ENCODE measurements at regions not wholly inside any gene's neighbourhood (a gene's known extent, or its start where the extent isn't known, plus 50 kb on each side); places are given as distances from the start of the nearest gene placed in this dataset.

GRCh38 chr2:107693604-107694003 lies 133.1 kb upstream of the RGPD4 start:
- intact Hi-C loops (cut with DNase I) = no loop called here
- DNase-seq (ENCODE audit: low spot score in 2 of 2) = no peak
- Histone ChIP-seq H3K27me3 (no peaks in the 10 kb centered on the region), H3K4me1 (no peaks in the 10 kb centered on the region), H3K9me3 (no peaks in the 10 kb centered on the region), H3K36me3 (no peaks in the 10 kb centered on the region), H3K4me3 (no peak overlapping the region), H3K27ac (no peak overlapping the region)
- TF ChIP-seq CTCF (IDR thresholded peaks at IDR 0.05) = no peak

DNA sequence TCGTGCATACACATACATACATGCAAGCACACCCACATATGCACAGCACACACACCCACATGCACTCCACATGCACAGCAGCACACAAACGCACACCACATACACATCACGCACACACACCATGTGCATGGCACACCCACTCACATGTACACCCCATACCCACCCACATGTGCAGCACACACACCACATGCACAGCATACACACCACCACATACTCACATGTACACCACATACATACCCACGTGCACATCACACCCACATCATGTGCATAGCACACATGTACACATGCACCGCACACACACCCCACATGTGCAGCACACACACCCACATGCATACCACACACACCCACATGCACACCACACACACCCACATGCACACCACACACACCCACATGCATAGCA lies 132.0 kb upstream of the RGPD4 start:
- no peak for TF ChIP-seq CTCF (IDR thresholded peaks at IDR 0.05)
- intact Hi-C loops (cut with DNase I) = no loop called here
- Histone ChIP-seq H3K9me3 (no peaks in the 10 kb centered on the region), H3K36me3 (no peaks in the 10 kb centered on the region), H3K4me3 (no peak overlapping the region), H3K27me3 (no peaks in the 10 kb centered on the region), H3K27ac (no peak overlapping the region), H3K4me1 (no peaks in the 10 kb centered on the region)
- no peak for DNase-seq (ENCODE audit: low spot score in 2 of 2)

DNA sequence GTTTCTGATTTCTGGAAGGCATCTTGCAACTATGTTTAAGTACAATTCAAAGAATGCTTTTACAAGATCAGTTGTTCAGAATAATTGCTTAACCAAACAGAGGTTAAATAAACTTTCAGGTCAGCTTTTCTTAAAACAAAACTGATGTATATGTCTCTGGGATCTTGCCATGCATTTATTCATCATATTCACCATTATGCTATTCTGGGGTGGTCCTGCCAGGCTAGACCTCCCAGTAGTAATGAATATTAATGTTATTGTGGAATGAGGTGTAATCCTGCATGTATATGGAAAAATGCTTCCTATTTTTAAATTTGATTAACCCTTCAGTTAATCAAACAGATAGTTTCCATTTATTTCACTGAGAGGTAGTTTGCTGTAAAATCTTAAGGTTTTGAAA lies 129.3 kb upstream of the RGPD4 start:
- no peak for TF ChIP-seq CTCF (IDR thresholded peaks at IDR 0.05)
- intact Hi-C loops (cut with DNase I) = no loop called here
- Histone ChIP-seq H3K27ac (no peak overlapping the region), H3K36me3 (no peaks in the 10 kb centered on the region), H3K27me3 (no peaks in the 10 kb centered on the region), H3K4me3 (no peak overlapping the region), H3K4me1 (no peaks in the 10 kb centered on the region), H3K9me3 (no peaks in the 10 kb centered on the region)
- no peak for DNase-seq (ENCODE audit: low spot score in 2 of 2)

GRCh38 chr2:107698861-107699260 lies 127.8 kb upstream of the RGPD4 start:
- intact Hi-C loops (cut with DNase I) = no loop called here
- no peak for DNase-seq (ENCODE audit: low spot score in 2 of 2)
- TF ChIP-seq CTCF (IDR thresholded peaks at IDR 0.05) = no peak

DNA sequence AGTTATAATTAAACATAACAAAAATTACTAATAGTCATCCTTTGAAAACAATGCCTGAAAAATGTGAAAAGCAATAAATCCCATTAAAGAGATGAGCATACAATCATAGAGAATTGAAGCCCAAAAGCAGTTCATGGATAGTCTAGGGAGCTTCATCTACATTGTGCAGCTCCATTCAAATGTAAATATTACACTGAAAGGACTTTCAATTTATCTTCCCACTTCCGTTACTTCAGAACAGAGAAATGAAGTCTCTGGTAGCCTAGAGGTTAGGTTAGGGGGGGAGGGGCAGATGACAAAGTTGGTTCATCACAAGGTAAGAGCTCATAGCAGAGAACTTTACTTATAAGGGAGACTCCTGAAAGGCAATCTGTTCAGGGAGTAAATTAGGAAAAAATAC lies 126.6 kb upstream of the RGPD4 start:
- H3K4me1 ChIP-seq = no peaks in the 10 kb centered on the region
- no peak overlapping the region for H3K4me3 ChIP-seq
- no peaks in the 10 kb centered on the region for H3K9me3 ChIP-seq
- intact Hi-C loops (cut with DNase I) = no loop called here
- no peak overlapping the region for H3K27ac ChIP-seq
- H3K36me3 ChIP-seq = no peaks in the 10 kb centered on the region
- TF ChIP-seq CTCF (IDR thresholded peaks at IDR 0.05) = no peak
- DNase-seq (ENCODE audit: low spot score in 2 of 2) = no peak
- no peaks in the 10 kb centered on the region for H3K27me3 ChIP-seq

More at GRCh38 chr2:107698861-107699260, 127.8 kb upstream of the RGPD4 start:
- Histone ChIP-seq H3K4me1 (no peaks in the 10 kb centered on the region), H3K36me3 (no peaks in the 10 kb centered on the region), H3K9me3 (no peaks in the 10 kb centered on the region), H3K27me3 (no peaks in the 10 kb centered on the region), H3K27ac (no peak overlapping the region), H3K4me3 (no peak overlapping the region)

DNA sequence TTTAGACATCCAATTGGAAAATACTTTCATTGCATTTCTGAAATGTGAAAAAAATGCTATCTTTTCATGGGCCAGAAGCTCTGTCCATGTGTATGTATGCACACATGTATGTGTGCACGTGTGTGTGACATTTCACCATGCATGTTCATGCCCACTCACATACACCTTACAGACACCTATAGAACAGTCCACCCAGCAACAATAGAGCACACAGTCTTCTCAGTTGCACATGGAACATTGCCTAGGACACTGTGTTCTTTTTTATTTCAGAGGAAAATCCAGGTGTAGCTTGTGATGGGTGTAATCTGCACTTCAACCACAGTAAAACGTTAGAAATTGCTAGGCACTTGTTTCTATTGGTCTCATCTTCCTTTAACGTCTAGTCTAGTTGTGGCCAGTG lies 114.8 kb upstream of the RGPD4 start:
- no peaks in the 10 kb centered on the region for H3K27me3 ChIP-seq
- no peak for DNase-seq (ENCODE audit: low spot score in 2 of 2)
- no peaks in the 10 kb centered on the region for H3K36me3 ChIP-seq
- no peaks in the 10 kb centered on the region for H3K4me1 ChIP-seq
- H3K27ac ChIP-seq = no peak overlapping the region
- intact Hi-C loops (cut with DNase I) = no loop called here
- TF ChIP-seq CTCF (IDR thresholded peaks at IDR 0.05) = no peak
- peaks cover 0 to 4% of the 10 kb centered on the region in 2 donors for H3K9me3 ChIP-seq
- no peak overlapping the region for H3K4me3 ChIP-seq
